Liver (tissue), 8 donors: ENCODE measurements at regions not wholly inside any gene's neighbourhood (a gene's known extent, or its start where the extent isn't known, plus 50 kb on each side); places are given as distances from the start of the nearest gene placed in this dataset.

ENCODE experiments used
- DNase-seq: peaks from one replicate; pipeline ENCODE4 v3.0.0-alpha.2; 2017; ENCODE audit warnings: low spot score
- H3K27ac ChIP-seq, 2 donors: one replicate each; pipeline ENCODE4 v1.7.0; 2013; ENCODE audit warnings: inconsistent platforms in 2 of 2, low read length in 2 of 2, control low read depth in 1 of 2, low read depth in 1 of 2, mild to moderate bottlenecking in 1 of 2
- H3K27me3 ChIP-seq, 4 donors: one replicate each; pipeline versions ENCODE4 v1.6.1 to v1.7.0; 2013; ENCODE audit warnings: low read length in 3 of 4, inconsistent platforms in 1 of 4, mild to moderate bottlenecking in 1 of 4, moderate library complexity in 1 of 4; ENCODE audit not compliant: control insufficient read depth in 4 of 4, insufficient read depth in 4 of 4
- H3K36me3 ChIP-seq, 4 donors: one replicate each; pipeline versions ENCODE4 v1.6.1 to v1.7.0; 2013; ENCODE audit warnings: low read length in 3 of 4, mild to moderate bottlenecking in 3 of 4, low read depth in 1 of 4, moderate library complexity in 1 of 4; ENCODE audit not compliant: control insufficient read depth in 4 of 4, insufficient read depth in 3 of 4
- H3K4me1 ChIP-seq, 4 donors: one replicate each; pipeline versions ENCODE4 v1.6.1 to v1.7.0; 2013; ENCODE audit warnings: low read length in 3 of 4, mild to moderate bottlenecking in 3 of 4, moderate library complexity in 1 of 4; ENCODE audit not compliant: control insufficient read depth in 4 of 4, insufficient read depth in 4 of 4
- H3K4me3 ChIP-seq, 3 donors: one replicate each; pipeline versions ENCODE4 v1.6.1 to v1.7.0; 2013; ENCODE audit warnings: low read length in 3 of 3, control low read depth in 1 of 3, low read depth in 1 of 3, mild to moderate bottlenecking in 1 of 3
- H3K9ac ChIP-seq, 2 donors: one replicate each; pipeline ENCODE4 v1.7.0; 2013; ENCODE audit warnings: low read length in 2 of 2, mild to moderate bottlenecking in 2 of 2, moderate library complexity in 2 of 2, control low read depth in 1 of 2, low read depth in 1 of 2
- H3K9me3 ChIP-seq, 4 donors: one replicate each; pipeline versions ENCODE4 v1.6.1 to v1.7.0; 2013; ENCODE audit warnings: low read length in 3 of 4; ENCODE audit not compliant: control insufficient read depth in 4 of 4
- RAD21 ChIP-seq, 2 donors: IDR thresholded peaks; 2 replicates each; pipeline ENCODE4 v1.6.1; 2016; ENCODE audit warnings: antibody characterized with exemption in 2 of 2, mild to moderate bottlenecking in 2 of 2
- SP1 ChIP-seq: IDR thresholded peaks from 2 replicates; pipeline ENCODE4 v1.6.1; 2018; ENCODE audit warnings: antibody characterized with exemption, mild to moderate bottlenecking
- TAF1 ChIP-seq: conservative IDR thresholded peaks from 2 replicates; pipeline ENCODE4 v1.6.1; 2016; ENCODE audit warnings: antibody characterized with exemption, mild to moderate bottlenecking
- WGBS: extraction: QIAGEN DNeasy Blood & Tissue Kit; methylation state at CpG from one replicate; pipeline ENCODE4 v1.1.7; 2013; 5-methylcytosine and 5-hydroxymethylcytosine counted together
- TF ChIP-seq, protein P1 (sequence below): IDR thresholded peaks from 2 replicates; pipeline ENCODE4 v1.6.1; 2016; ENCODE audit warnings: antibody characterized with exemption, mild to moderate bottlenecking
- TF ChIP-seq, protein P2 (sequence below): IDR thresholded peaks from 2 replicates; pipeline ENCODE4 v1.6.1; 2016; ENCODE audit warnings: antibody characterized with exemption
- TF ChIP-seq, protein P3 (sequence below): fragments of 150-350 bp; IDR thresholded peaks from 2 replicates; pipeline ENCODE4 v1.5.1; 2017; ENCODE audit warnings: improper control_type of control experiment, low read depth, low read length; ENCODE audit not compliant: missing input control
- donor health status: healthy.
- donor health status: healthy.
- donor health status: healthy.
- donor health status: healthy.
- donor health status: healthy.

DNA sequence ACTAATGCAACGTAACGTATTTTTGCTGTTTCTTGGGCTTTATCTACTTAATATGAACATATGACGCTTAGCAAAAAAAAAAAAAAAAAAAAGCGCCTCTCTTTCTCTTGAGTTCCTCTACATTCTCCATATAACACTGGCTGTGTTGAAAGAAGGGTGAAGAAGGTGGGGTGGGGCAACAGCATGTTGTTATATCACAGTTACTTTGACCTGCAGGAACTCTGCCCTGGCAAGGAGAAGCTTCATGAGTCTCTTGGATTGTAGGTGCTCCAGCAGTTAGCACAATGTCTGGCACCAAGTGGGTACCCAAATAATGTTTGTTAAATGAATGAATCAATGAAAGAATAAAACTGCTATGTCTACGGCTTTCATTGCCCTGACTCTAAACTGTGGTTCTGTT lies 162.6 kb downstream of the ATG4C start (continued):
- TF ChIP-seq, protein P1, sequence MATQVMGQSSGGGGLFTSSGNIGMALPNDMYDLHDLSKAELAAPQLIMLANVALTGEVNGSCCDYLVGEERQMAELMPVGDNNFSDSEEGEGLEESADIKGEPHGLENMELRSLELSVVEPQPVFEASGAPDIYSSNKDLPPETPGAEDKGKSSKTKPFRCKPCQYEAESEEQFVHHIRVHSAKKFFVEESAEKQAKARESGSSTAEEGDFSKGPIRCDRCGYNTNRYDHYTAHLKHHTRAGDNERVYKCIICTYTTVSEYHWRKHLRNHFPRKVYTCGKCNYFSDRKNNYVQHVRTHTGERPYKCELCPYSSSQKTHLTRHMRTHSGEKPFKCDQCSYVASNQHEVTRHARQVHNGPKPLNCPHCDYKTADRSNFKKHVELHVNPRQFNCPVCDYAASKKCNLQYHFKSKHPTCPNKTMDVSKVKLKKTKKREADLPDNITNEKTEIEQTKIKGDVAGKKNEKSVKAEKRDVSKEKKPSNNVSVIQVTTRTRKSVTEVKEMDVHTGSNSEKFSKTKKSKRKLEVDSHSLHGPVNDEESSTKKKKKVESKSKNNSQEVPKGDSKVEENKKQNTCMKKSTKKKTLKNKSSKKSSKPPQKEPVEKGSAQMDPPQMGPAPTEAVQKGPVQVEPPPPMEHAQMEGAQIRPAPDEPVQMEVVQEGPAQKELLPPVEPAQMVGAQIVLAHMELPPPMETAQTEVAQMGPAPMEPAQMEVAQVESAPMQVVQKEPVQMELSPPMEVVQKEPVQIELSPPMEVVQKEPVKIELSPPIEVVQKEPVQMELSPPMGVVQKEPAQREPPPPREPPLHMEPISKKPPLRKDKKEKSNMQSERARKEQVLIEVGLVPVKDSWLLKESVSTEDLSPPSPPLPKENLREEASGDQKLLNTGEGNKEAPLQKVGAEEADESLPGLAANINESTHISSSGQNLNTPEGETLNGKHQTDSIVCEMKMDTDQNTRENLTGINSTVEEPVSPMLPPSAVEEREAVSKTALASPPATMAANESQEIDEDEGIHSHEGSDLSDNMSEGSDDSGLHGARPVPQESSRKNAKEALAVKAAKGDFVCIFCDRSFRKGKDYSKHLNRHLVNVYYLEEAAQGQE = no peak
- TF ChIP-seq, protein P2, sequence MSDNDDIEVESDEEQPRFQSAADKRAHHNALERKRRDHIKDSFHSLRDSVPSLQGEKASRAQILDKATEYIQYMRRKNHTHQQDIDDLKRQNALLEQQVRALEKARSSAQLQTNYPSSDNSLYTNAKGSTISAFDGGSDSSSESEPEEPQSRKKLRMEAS = no peak

DNA sequence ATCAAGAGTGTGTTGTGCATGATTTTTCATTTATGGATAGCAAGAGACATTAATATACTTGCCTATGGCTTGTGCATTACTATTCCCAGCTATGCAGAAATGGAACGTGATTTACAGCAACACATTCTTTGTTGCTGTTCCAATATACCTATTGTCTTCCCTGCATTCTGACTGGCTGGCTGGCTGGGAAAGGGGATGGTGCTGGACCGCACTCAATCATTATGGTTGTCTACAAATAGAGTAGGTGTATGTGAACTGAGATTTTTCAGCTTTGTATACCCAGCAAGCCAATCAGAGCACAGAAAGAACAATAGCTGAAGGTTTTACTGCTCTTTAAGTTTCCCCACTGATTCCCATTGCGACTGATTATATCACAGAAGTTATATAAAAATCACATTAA lies 167.5 kb downstream of the ATG4C start:
- Histone ChIP-seq H3K9me3 (no peaks in the 10 kb centered on the region), H3K4me3 (no peak overlapping the region), H3K4me1 (no peaks in the 10 kb centered on the region), H3K9ac (no peak overlapping the region), H3K27me3 (peaks cover 0 to 18% (median 5%) of the 10 kb centered on the region in 4 donors), H3K36me3 (no peaks in the 10 kb centered on the region), H3K27ac (no peak overlapping the region)
- TF ChIP-seq, protein P1 = no peak
- TF ChIP-seq SP1 (no peak), TAF1 (no peak)
- TF ChIP-seq, protein P3, sequence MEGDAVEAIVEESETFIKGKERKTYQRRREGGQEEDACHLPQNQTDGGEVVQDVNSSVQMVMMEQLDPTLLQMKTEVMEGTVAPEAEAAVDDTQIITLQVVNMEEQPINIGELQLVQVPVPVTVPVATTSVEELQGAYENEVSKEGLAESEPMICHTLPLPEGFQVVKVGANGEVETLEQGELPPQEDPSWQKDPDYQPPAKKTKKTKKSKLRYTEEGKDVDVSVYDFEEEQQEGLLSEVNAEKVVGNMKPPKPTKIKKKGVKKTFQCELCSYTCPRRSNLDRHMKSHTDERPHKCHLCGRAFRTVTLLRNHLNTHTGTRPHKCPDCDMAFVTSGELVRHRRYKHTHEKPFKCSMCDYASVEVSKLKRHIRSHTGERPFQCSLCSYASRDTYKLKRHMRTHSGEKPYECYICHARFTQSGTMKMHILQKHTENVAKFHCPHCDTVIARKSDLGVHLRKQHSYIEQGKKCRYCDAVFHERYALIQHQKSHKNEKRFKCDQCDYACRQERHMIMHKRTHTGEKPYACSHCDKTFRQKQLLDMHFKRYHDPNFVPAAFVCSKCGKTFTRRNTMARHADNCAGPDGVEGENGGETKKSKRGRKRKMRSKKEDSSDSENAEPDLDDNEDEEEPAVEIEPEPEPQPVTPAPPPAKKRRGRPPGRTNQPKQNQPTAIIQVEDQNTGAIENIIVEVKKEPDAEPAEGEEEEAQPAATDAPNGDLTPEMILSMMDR = no peak
- 57% methylated on average over 3 of the region's 3 CpGs for WGBS
- no peak for DNase-seq

DNA sequence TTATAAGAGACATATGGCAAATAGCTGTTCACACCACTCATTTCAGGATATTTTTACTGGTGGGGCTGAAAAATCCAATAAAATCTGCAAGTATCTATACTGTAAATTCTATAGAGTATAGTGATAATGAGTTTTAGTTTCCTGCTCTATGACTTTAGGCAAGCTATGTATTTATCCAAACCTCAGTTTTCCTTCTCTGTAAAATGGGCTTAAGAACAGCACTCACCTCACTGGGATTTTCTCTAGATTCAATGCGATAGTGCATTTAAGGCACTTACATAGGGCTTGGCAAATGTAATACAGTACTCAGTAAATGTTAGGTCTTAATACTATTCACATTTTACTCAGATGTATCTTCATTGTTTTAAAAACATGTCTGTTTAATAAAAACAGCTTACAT lies 168.7 kb downstream of the ATG4C start:
- TF ChIP-seq, protein P1 = no peak
- no peak for TF ChIP-seq RAD21 (IDR thresholded peaks at IDR 0.05)
- TF ChIP-seq, protein P3 = no peak
- DNase-seq = no peak
- WGBS = 88% methylated on average over 1 of the region's 1 CpG
- Histone ChIP-seq H3K9ac (no peak overlapping the region), H3K27ac (no peak overlapping the region), H3K36me3 (no peaks in the 10 kb centered on the region), H3K9me3 (no peaks in the 10 kb centered on the region), H3K27me3 (peaks cover 0 to 18% (median 5%) of the 10 kb centered on the region in 4 donors), H3K4me1 (no peaks in the 10 kb centered on the region), H3K4me3 (no peak overlapping the region)
